Activated CD4-positive, alpha-beta T cell treated with anti-CD3 and anti-CD28 coated beads for 48 hours (primary cell): ENCODE measurements at regions not wholly inside any gene's neighbourhood (a gene's known extent, or its start where the extent isn't known, plus 50 kb on each side); places are given as distances from the start of the nearest gene placed in this dataset.

Experiments used
- DNase-seq: peaks from one replicate; pipeline ENCODE4 v3.0.0-alpha.2; 2020

DNA sequence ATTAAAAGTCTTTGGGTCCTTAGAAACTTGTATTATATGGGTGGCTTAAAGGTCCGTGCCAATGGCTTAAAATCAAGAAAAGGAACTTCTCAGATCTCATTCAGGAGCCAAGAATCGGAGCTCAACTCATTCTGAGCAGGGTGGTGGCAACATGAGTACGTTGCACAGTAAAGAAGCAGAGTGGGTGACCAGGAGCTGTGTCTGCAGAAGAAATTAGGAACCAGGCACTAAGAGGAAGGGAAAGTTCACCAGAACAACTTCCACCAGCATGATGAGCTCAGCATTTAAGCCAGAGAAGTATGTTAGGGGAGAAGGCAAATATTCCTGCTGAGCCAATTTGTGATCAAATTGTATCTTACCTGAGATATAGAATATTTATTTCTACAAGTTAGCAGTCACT, 236.0 kb upstream of the NRP1 start:
- no peak for DNase-seq

DNA sequence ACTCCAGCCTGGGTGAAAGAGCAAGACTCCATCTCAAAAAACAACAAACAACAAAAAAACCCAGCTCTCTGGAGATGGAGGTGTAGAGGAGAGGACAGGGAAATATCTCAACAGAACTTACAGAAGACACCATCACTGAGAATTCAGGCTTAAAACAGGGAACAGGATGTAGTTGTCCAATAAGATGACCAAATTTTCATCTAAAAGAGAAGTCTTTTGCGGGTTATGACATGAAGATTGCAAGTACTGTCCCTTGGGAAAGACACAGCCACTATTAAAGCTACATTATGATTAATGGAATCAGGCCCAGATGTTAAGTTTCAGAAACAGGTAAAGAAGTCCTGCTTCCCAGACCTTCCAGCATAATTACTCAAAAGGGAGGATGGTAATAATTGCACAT, 235.2 kb upstream of the NRP1 start:
- no peak for DNase-seq

- no peak for DNase-seq
These were observed 232.0 kb upstream of the NRP1 start for GRCh38 chr10:33566426-33566825.

- no peak for DNase-seq
These were observed 231.5 kb upstream of the NRP1 start for GRCh38 chr10:33566001-33566400.

DNA sequence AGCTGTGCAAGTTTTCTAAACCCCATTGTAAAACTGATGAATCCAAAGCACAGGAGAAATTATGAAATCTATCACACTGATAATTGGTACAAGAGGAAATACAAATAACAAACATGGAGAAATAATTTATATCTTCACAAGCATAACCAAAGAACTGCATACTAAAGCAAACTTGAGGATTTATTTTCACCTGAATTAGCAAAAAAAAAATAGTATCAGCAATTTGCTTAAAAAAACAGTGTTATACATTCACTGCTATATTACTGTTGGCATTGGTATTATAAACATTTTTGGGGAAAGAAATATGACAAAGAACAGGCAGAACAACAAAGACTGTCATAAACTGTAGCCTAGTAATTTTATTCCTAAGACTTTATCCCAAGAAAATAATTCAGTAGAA, 230.8 kb upstream of the NRP1 start:
- no peak for DNase-seq

DNA sequence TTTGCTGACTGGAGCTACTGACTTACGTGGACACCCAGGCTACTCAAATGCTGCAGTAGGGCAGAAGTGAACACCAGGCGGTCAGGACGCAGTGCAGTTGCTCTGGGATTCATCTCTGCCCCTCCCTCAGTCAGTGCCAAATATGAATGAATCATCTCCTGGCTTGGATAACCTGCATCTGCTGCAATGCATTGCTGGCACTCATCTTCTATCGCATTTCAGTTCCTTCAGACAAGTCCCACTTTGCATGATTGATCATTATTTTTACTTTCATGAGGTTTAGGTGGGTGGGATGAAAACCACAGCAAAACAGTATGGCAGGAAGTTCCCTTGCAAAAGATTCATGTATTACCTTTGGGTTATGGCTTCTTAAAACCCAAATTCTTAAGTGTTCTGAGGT, 224.6 kb upstream of the NRP1 start:
- DNase-seq: peak; percentile 2

GRCh38 chr10:33557313-33557712, 222.8 kb upstream of the NRP1 start:
- DNase-seq: no peak

GRCh38 chr10:33556620-33557019, 222.2 kb upstream of the NRP1 start:
- no peak for DNase-seq

DNA sequence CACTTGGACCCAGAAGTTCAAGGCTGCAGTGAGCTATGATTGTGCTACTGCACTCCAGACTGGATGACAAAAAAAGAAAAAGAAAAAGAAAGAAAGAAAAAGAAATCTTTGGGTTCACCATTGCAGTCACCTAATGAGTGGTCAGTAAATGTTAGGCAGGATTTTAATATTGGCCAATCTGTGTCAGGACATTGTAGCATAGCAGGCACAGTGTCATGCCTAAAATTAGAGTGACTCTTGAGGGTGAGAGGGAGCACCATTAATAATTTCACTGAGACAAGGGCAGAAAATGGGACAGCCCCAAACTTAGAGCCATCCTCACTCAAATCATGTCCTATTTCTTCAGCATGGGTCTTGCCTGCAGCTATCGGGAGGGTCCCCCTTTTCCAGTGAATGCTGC, 221.6 kb upstream of the NRP1 start:
- DNase-seq: no peak

DNA sequence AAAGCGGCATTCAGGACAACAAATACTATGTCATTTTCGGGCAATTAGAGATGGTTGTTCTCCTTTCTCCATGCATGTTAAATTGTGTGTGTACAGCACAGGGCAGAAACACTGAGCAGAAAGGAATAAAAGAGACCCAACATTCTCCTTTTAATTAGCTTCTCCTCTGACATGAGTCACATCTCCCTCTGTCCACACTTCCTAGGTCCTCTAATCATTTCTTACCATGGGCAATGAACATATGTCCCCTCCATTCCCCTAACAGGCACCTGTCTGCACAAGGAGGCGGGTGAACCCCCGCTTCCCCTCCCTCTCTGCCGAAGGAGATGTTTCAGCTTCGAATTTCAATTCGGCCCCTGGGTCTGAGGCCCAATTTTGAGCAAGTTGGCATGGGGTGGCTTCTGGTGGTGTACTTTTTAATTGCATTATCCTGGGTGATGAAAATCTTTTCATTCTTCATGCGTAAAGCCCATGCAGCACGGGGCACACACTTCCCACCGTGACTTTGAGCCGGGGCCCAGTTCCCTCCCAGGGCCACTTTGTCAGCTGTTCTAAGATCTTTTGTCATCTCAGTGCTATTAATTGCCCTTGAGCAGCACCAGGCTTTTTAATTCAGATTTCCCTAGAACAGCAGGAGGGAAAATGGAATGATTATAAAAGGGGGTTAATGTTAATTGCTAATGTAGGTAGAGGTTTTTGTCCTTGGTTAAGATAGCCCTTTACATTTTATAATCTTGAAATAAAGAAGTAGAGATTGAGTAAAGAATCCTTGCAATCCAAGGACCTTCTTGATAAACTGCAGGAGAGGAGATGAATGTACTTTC, 219.5 kb upstream of the NRP1 start:
- DNase-seq: no peak

DNA sequence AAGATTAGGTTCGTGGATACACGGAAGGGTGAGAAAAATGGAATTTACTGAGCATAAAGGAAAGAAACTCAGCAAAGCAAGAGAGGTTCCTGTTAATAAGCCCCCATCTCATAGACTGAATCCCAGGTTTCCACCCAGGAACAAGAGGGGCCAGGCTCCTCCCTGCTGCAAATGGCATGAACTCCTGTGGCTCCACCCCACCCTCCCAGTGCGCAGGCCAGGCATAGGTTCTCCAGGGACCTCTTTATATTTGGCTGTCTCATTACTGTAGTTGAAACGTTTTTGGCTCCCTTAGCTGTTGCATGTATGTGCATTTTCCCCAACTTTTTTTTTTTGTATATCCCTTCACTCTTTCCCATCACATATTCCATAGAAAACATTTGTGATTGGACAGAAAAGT, 217.8 kb upstream of the NRP1 start:
- no peak for DNase-seq

DNA sequence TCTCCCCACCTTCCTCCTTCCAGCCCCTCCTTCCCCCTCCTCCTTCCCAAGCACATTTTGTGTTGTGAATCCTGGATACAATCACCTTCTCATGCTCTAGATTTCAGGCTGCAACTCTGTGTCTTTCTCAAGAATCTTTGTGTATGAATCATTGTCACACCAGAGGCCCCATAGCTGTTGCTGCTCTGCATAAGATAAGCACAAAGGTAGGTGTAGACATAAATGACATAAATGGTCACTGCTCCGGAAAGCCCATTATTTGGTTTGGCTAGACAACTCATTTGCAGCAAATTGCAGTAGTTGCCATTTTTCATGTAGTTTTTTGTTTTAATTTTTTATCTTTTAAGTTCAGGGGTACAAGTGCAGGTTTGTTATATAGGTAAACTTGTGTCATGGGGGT, 216.3 kb upstream of the NRP1 start:
- no peak for DNase-seq

DNA sequence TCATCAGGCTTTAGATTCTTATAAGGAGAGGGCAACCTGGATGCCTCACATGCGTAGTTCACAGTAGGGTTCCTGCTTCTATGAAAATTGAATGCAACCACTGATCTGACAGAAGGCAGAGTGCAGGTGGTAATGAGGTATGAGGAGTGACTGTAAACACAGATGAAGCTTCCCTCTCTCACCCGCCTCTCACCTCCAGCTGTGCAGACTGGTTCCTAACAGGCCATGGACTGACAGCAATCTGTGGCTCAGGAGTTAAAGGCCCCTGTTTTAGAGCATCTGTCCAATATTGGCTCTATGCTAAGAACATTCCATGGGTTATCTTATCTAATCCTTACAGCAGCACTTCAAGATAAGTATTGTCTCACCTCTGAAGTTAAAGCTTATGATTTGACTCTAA, 213.5 kb upstream of the NRP1 start:
- DNase-seq: no peak

- DNase-seq: no peak
These were observed 211.6 kb upstream of the NRP1 start for GRCh38 chr10:33546031-33546430.

GRCh38 chr10:33542752-33543505, 208.5 kb upstream of the NRP1 start:
- DNase-seq: no peak

- DNase-seq: no peak
These were observed 204.6 kb upstream of the NRP1 start for GRCh38 chr10:33539116-33539515.

DNA sequence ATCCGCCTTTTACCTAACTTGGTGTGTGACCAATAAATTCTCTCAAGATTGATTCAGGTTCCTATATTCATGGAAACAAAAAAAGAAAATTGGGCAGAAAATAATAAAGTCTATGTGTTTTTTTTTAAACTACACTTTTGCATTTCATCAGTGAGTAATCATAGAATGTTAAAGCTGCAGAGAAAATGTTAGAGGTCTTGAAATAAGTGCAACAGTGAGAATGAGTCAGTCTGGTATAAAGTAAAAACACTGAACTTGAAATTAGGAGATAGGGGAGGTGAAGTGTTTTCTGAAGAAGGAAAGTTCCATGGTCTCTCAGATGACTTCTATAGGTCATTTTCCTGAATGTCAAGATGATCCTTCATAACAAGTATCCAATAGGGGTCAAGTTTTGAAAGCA, 202.6 kb upstream of the NRP1 start:
- DNase-seq: no peak

- no peak for DNase-seq
These were observed 202.0 kb upstream of the NRP1 start for GRCh38 chr10:33536508-33536907.

DNA sequence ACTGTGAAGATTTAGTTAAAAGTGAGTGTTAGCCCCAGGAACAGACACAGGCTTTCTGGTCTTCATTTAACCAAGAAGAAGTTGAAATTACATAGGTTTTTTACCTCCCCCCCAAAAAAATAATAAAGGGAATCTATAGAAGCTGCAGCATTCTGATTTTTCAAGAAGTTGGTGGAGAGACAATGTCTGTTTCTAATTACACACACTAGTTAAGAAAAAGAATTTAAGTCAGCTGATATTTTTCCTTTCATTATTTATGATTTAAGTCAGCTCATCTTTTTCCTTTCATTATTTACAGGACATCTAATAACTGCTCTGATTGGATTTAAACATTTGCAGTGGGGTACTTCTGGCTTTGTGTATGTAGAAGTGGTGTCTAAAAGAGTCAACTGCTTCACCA, 201.4 kb upstream of the NRP1 start:
- DNase-seq: no peak

GRCh38 chr10:33534416-33534815, 199.9 kb upstream of the NRP1 start:
- DNase-seq: no peak

DNA sequence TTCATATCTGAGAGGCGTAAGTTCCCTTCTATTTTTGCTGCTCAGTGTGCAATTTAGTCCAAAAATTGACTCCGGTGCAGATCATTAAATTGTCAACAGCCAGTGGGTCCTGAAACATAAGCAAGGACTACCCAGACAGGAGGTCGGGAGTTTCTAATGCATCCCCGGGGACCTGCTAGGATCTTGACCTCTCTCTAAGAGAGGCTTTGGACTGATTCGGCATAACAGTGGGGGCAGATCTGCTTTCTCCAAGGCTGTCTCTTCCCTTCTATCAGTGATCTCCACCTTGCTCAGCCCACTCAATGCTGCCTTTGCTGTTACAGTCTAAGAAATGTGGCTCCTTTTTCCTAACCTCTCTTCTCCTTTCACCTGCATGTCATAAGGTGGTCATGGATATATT, 199.1 kb upstream of the NRP1 start:
- no peak for DNase-seq

- DNase-seq: no peak
These were observed 198.4 kb upstream of the NRP1 start for GRCh38 chr10:33532901-33533300.

GRCh38 chr10:33529234-33529633, 194.8 kb upstream of the NRP1 start:
- no peak for DNase-seq

DNA sequence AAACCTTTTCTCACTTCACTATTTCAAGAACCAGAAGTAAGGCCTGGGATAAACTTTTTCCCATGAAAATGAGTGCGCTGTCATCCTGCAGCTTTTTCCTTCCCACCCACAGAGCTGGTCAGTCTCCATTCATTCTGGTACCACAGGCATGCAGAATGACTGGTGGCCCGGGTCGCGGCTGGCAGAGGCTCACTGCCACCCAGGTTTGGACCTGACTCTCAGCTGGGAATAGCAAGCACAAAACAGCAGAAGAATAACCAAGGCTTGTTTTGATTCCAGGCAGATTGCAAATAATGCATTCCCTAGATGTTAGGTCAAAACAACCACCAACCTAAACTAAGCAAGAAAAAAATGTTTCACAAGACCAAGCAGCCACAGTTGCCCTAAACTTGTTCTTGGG, 190.5 kb upstream of the NRP1 start:
- no peak for DNase-seq

DNA sequence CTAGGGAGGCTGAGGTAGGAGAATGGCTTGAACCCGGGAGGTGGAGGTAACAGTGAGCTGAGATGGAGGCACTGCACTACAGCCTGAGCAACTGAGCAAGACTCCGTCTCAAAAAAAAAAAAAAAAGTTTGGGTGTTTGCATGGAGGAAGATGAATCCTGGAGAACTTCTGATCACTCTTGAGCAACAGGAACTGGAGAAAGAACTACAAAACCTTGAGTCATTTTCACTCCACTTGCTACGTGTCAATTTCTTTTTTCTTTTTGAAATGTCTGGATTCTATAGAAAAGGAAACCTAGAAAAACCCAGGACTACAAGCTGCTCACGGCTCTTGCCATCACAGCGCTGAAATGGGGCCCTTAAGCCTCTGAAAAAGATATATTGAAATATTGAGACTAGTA, 189.6 kb upstream of the NRP1 start:
- no peak for DNase-seq
